KOPT-K1 (cell line): ENCODE measurements at regions not wholly inside any gene's neighbourhood (a gene's known extent, or its start where the extent isn't known, plus 50 kb on each side); places are given as distances from the start of the nearest gene placed in this dataset.
"Not testable (repeated sequence)": the region's sequence is repeated elsewhere in the genome, so short reads cannot be mapped to it uniquely, and the experiment has no call there.

ENCODE experiments used
- H3K27ac ChIP-seq: fragments of 200-600 bp; sonication (generic); 2 replicates; pipeline ENCODE4 v1.5.1; 2016; ENCODE audit warnings: antibody characterized with exemption, mild to moderate bottlenecking, low read depth, low read length; ENCODE audit not compliant: poor library complexity, severe bottlenecking
- H3K36me3 ChIP-seq: fragments of 200-600 bp; sonication (generic); 2 replicates; pipeline ENCODE4 v1.5.1; 2017; ENCODE audit warnings: antibody characterized with exemption, mild to moderate bottlenecking, low read length, moderate library complexity; ENCODE audit not compliant: insufficient read depth
- H3K9me3 ChIP-seq: fragments of 200-600 bp; sonication (generic); 2 replicates; pipeline ENCODE4 v1.5.1; 2017; ENCODE audit warnings: antibody characterized with exemption, low read length, mild to moderate bottlenecking; ENCODE audit not compliant: insufficient read depth, poor library complexity, severe bottlenecking

DNA sequence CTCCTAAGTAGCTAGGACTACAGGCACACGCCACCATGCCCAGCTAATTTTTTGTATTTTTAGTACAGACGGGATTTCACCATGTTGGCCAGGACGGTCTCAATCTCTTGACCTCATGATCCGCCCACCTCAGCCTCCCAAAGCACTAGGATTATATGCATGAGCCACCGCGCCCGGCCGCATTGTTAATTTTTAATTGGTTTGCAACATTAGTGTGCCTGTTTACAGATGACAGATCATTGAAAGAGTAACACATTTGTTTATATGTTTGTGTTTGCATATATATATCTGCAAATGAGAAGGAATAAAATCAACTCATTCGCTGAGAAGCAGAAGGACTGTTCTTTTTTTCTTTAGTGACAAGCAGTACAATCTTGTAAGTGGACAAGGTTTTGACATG lies 152.2 kb upstream of the FNDC3A start:
- not testable (repeated sequence) for H3K36me3 ChIP-seq, H3K27ac ChIP-seq
- H3K9me3 ChIP-seq: peaks cover 17% of the 10 kb centered on the region

- Histone ChIP-seq H3K36me3 (no peaks in the 10 kb centered on the region), H3K27ac (no peak overlapping the region), H3K9me3 (peaks cover 17% of the 10 kb centered on the region)
Measured at GRCh38 chr13:48826039-48826438, 149.7 kb upstream of the FNDC3A start.

GRCh38 chr13:48826922-48827454 lies 148.7 kb upstream of the FNDC3A start:
- not testable (repeated sequence) for H3K36me3 ChIP-seq, H3K27ac ChIP-seq
- H3K9me3 ChIP-seq: peaks cover 20% of the 10 kb centered on the region

DNA sequence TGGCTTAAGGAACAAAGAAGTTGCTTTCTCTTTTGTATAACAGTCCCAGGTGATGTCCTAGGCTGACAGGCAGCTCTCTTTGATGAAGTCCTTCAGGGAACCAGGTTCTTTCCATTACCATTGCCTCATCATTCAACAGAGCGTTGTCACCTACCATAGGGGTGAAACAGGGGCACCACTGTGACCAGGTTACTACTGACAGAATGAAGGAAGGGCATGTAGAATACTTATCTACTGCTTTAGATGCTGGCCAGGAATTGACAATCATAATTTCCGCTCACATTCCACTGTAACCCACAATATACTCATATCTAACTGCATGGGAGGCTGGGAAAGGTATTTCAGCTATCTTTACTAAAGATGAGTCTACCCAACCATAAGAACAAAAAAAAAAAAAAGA lies 148.0 kb upstream of the FNDC3A start:
- no peaks in the 10 kb centered on the region for H3K36me3 ChIP-seq
- H3K27ac ChIP-seq: no peak overlapping the region
- peaks cover 20% of the 10 kb centered on the region for H3K9me3 ChIP-seq

DNA sequence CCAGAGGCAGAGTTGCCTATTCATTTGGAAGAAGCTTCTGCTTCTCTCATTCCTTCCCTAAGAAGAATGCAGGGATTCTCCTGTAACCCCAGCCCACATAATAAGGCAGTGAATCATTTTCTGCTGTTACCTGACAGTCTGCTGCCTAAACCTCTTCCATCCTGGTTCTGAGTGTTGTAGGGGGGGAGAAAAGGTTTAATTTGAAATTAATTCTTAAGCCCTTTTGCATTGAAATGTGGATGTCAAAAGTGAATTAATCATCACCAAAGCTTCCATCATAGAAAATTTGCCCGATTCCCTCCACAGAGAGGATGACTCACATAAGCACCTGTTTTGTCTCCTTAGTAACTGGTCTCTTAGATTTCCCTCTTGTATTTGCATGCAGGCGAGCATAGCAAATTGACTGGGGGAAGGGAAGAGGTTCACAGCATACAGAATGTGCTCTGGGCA lies 146.7 kb upstream of the FNDC3A start:
- no peaks in the 10 kb centered on the region for H3K36me3 ChIP-seq
- peaks cover 30% of the 10 kb centered on the region for H3K9me3 ChIP-seq
- no peak overlapping the region for H3K27ac ChIP-seq

- Histone ChIP-seq H3K36me3 (no peaks in the 10 kb centered on the region), H3K27ac (no peak overlapping the region), H3K9me3 (peaks cover 36% of the 10 kb centered on the region)
Measured at GRCh38 chr13:48829536-48829935, 146.2 kb upstream of the FNDC3A start.

DNA sequence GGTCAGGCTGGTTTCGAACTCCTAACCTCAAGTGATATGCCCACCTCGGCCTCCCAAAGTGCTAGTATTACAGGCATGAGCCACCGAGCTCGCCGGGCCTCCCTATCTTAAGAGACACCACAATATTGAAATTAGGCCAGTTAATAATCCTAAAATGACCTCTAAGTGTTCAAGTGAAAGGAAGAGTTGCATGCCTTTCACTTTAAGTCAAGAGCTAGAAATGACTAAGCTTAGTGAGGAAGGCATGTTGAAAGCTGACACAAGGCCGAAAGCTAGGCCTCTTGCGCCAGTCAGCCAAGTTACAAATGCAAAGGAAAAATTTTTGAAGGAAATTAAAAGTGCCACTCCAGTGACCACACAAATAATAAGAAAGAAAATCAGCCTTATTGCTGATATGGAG lies 144.5 kb upstream of the FNDC3A start:
- H3K9me3 ChIP-seq: peaks cover 38% of the 10 kb centered on the region
- no peaks in the 10 kb centered on the region for H3K36me3 ChIP-seq
- no peak overlapping the region for H3K27ac ChIP-seq

DNA sequence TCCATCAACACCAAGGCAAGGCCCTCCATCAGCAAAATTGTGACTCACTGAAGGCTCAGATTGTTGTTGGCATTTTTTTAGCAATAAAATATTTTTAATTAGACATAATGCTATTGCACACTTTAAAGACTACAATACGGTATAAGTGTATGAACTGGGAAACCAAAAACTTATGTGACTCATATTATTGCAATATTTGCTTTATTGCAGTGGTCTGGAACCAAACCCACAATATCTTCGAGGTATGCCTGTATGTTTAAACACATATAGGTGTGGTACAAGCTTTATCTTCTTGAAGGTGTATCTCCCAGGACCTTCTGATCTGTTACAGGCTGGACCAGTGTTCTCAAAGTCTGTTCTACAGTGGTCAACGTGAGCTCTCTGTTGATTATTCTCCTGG lies 142.3 kb upstream of the FNDC3A start:
- H3K27ac ChIP-seq: no peak overlapping the region
- no peaks in the 10 kb centered on the region for H3K36me3 ChIP-seq
- H3K9me3 ChIP-seq: peaks cover 21% of the 10 kb centered on the region

- H3K27ac ChIP-seq, H3K36me3 ChIP-seq: not testable (repeated sequence)
- peaks cover 21% of the 10 kb centered on the region for H3K9me3 ChIP-seq
Measured at GRCh38 chr13:48835326-48835725, 140.4 kb upstream of the FNDC3A start.

DNA sequence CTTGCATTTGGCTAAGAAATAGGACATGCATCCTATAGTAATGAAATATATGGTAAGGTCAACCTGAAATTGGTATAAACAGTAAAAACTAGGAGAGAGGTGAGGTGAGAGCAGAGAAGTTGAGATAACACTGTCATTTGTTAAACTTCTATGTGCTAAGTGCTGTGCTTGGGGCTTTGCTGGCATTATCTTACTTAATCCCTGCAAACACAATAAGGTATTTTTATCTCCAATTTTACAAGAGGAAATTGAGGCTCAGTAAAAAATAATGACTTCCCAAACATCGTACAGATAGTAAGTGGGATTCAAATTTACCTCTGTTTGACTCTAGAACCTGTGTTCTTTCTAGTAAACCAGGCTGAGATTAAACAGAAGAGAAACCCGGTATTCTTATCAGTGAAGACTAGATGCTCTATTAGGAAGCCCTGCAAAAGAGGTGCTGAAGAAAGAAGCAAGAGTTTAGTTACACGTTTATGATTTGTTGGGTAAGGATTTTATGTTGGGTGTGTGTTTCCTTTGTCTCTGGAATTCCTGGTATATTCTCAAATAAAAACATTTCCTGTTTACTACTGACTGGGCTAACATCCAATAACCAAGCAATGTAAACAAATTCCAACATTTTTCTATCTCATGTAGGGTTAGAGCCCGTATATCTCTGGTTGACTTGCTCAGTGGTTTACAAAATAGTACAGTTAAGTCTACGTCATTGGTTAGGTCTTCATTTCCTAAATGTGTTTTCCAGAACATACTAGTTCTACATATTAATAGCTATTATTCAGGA lies 137.3 kb upstream of the FNDC3A start:
- Histone ChIP-seq H3K27ac (no peak overlapping the region), H3K36me3 (no peaks in the 10 kb centered on the region), H3K9me3 (peaks cover 14% of the 10 kb centered on the region)

DNA sequence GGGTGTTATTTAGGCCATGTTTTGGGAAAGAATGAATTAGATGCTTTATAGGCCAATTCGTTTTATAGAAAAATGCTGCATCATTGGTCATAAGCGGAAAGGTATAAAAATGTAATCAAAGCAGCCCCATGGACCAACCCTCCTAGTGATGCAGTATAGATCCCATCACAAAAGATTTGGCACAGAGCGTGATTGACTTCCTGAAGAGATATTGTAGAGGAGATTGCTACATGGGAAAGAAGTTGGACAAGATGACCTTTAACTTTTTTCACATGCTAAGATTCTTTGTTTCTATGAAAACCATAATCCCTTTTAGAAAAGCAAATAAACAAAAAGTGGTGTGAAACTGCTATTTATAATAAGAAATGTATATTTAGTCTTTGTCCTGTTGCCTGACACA lies 136.5 kb upstream of the FNDC3A start:
- H3K9me3 ChIP-seq: peaks cover 6% of the 10 kb centered on the region
- H3K36me3 ChIP-seq: no peaks in the 10 kb centered on the region
- no peak overlapping the region for H3K27ac ChIP-seq

GRCh38 chr13:48840366-48840765 lies 135.3 kb upstream of the FNDC3A start:
- Histone ChIP-seq H3K36me3 (no peaks in the 10 kb centered on the region), H3K27ac (no peak overlapping the region), H3K9me3 (no peaks in the 10 kb centered on the region)

GRCh38 chr13:48842316-48842715 lies 133.4 kb upstream of the FNDC3A start:
- H3K36me3 ChIP-seq: no peaks in the 10 kb centered on the region
- no peak overlapping the region for H3K27ac ChIP-seq
- no peaks in the 10 kb centered on the region for H3K9me3 ChIP-seq

- Histone ChIP-seq H3K9me3 (no peaks in the 10 kb centered on the region), H3K27ac (no peak overlapping the region), H3K36me3 (no peaks in the 10 kb centered on the region)
Measured at GRCh38 chr13:48843630-48844380, 131.9 kb upstream of the FNDC3A start.

DNA sequence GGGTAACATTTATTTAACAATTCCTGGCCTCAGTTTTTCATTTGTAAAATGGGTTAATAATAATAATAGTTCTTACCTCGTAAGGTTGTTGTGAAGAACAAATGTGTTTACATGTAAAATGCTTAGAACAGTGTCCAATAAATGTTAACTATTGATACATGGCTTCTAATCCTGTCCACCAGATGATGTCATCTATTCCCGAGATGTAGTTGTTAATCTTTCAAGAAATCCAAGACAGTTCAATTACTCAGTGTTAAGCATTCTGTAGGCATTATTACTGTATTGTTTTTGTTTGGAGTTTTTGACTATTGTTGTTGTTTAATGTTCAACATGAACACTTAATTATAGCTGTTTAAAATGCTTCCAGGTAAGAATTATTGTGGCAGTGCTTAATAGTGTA lies 131.0 kb upstream of the FNDC3A start:
- Histone ChIP-seq H3K27ac (no peak overlapping the region), H3K9me3 (no peaks in the 10 kb centered on the region), H3K36me3 (no peaks in the 10 kb centered on the region)
